Thyroid gland (tissue), 4 donors: ENCODE measurements at regions not wholly inside any gene's neighbourhood (a gene's known extent, or its start where the extent isn't known, plus 50 kb on each side); places are given as distances from the start of the nearest gene placed in this dataset.

Experiments used
- CTCF ChIP-seq, 6 experiments: fragments of 200-600 bp in 3 of 6; fragments of 450-650 bp in 3 of 6; sonication (generic) in 3 of 6; IDR thresholded peaks; one replicate each; pipeline ENCODE4 v1.5.1; 2016 to 2019; ENCODE audit warnings: antibody characterized with exemption in 6 of 6, mild to moderate bottlenecking in 2 of 6, inconsistent platforms in 1 of 6, moderate library complexity in 1 of 6
- POLR2A ChIP-seq, 2 donors: fragments of 450-650 bp; IDR thresholded peaks; one replicate each; pipeline ENCODE4 v1.6.1; 2017; ENCODE audit warnings: antibody characterized with exemption in 2 of 2, mild to moderate bottlenecking in 2 of 2, moderate library complexity in 1 of 2

- TF ChIP-seq CTCF (IDR thresholded peaks at IDR 0.05): no peak
- TF ChIP-seq POLR2A (IDR thresholded peaks at IDR 0.05): no peak
Measured at GRCh38 chr9:80586786-80587330, 1015.1 kb downstream of the TLE4 start.
